WTC11 (cell line): ENCODE measurements at regions not wholly inside any gene's neighbourhood (a gene's known extent, or its start where the extent isn't known, plus 50 kb on each side); places are given as distances from the start of the nearest gene placed in this dataset.

Experiments used
- ATAC-seq: fragments of 200-7000 bp; cut with Tn5 transposase; 2 replicates; pipeline ENCODE4 v1.10.0; 2021; ENCODE audit warnings: mild to moderate bottlenecking, moderate library complexity
- CTCF ChIA-PET: fragments of 300-600 bp; sonication (Branson Sonifier 250); formaldehyde crosslinking; loops from one replicate; lab custom pipeline; 2021; ENCODE audit warnings: antibody characterized with exemption; lab: Charles Lee
- POLR2A ChIA-PET: fragments of 350-600 bp; sonication (Branson Sonifier 250); formaldehyde crosslinking; loops from one replicate; lab custom pipeline; 2021; ENCODE audit warnings: antibody characterized with exemption; lab: Charles Lee
- DNase-seq: peaks from one replicate; pipeline ENCODE4 v3.0.0; 2021; ENCODE audit warnings: low spot score
- H3K27ac Mint-ChIP-seq: 2 replicates; pipeline ENCODE4 v1.8.0; 2021; ENCODE audit warnings: mixed read lengths
- H3K27me3 Mint-ChIP-seq: 2 replicates; pipeline ENCODE4 v1.8.0; 2021; ENCODE audit warnings: low read depth, mild to moderate bottlenecking, moderate library complexity, mixed read lengths
- H3K36me3 Mint-ChIP-seq: 2 replicates; pipeline ENCODE4 v1.8.0; 2021; ENCODE audit warnings: mixed read lengths
- H3K4me1 Mint-ChIP-seq: 2 replicates; pipeline ENCODE4 v1.8.0; 2022; ENCODE audit warnings: mixed read lengths
- H3K4me3 Mint-ChIP-seq: 2 replicates; pipeline ENCODE4 v1.8.0; 2021; ENCODE audit warnings: mild to moderate bottlenecking, moderate library complexity, mixed read lengths
- H3K9me3 Mint-ChIP-seq: 2 replicates; pipeline ENCODE4 v1.8.0; 2021; ENCODE audit warnings: mixed read lengths
- ARID4B ChIP-seq: sonication (generic); formaldehyde crosslinking; IDR thresholded peaks from 2 replicates; pipeline ENCODE4 v1.8.0; 2023; ENCODE audit warnings: missing genetic modification reagents, mild to moderate bottlenecking, borderline replicate concordance
- ATF1 ChIP-seq: sonication (generic); formaldehyde crosslinking; IDR thresholded peaks from 2 replicates; pipeline ENCODE4 v1.8.1; 2023; ENCODE audit warnings: mild to moderate bottlenecking, moderate library complexity, missing genetic modification reagents
- ATF6 ChIP-seq: sonication (generic); formaldehyde crosslinking; IDR thresholded peaks from 2 replicates; pipeline ENCODE4 v1.8.1; 2023; ENCODE audit warnings: mild to moderate bottlenecking, missing genetic modification reagents
- CTCF ChIP-seq: fragments of 200-600 bp; IDR thresholded peaks from 2 replicates; pipeline ENCODE4 v1.8.0; 2022; ENCODE audit warnings: antibody characterized with exemption
- FOXK1 ChIP-seq: sonication (generic); formaldehyde crosslinking; IDR thresholded peaks from 2 replicates; pipeline ENCODE4 v1.8.0; 2022; ENCODE audit warnings: mild to moderate bottlenecking, moderate library complexity, missing genetic modification reagents
- GABPB1 ChIP-seq: sonication (generic); formaldehyde crosslinking; IDR thresholded peaks from 2 replicates; pipeline ENCODE4 v1.8.1; 2023; ENCODE audit warnings: mild to moderate bottlenecking, missing genetic modification reagents
- GRHL2 ChIP-seq: fragments of 250-450 bp; sonication (Bioruptor Pico); IDR thresholded peaks from 2 replicates; pipeline ENCODE4 v1.8.0; 2022; ENCODE audit warnings: mild to moderate bottlenecking, moderate library complexity; ENCODE audit not compliant: insufficient replicate concordance, severe bottlenecking
- HMGXB4 ChIP-seq: sonication (generic); formaldehyde crosslinking; IDR thresholded peaks from 2 replicates; pipeline ENCODE4 v1.8.1; 2023; ENCODE audit warnings: mild to moderate bottlenecking, moderate library complexity, missing genetic modification reagents
- JUN ChIP-seq: sonication (generic); formaldehyde crosslinking; IDR thresholded peaks from 2 replicates; pipeline ENCODE4 v1.8.0; 2023; ENCODE audit warnings: mild to moderate bottlenecking, missing genetic modification reagents
- NFYB ChIP-seq: sonication (generic); formaldehyde crosslinking; conservative IDR thresholded peaks from 2 replicates; pipeline ENCODE4 v1.8.0; 2022; ENCODE audit warnings: low read depth, missing genetic modification reagents
- NR1H2 ChIP-seq: sonication (generic); formaldehyde crosslinking; IDR thresholded peaks from 2 replicates; pipeline ENCODE4 v1.9.0; 2021; ENCODE audit warnings: mild to moderate bottlenecking, moderate library complexity, missing genetic modification reagents
- NR3C1 ChIP-seq: sonication (generic); formaldehyde crosslinking; conservative IDR thresholded peaks from 2 replicates; pipeline ENCODE4 v1.8.1; 2023; ENCODE audit warnings: low read depth, mild to moderate bottlenecking, missing genetic modification reagents
- SMAD3 ChIP-seq: sonication (generic); formaldehyde crosslinking; IDR thresholded peaks from 2 replicates; pipeline ENCODE4 v1.8.0; 2022; ENCODE audit warnings: missing genetic modification reagents, mild to moderate bottlenecking, borderline replicate concordance
- USF2 ChIP-seq: sonication (generic); formaldehyde crosslinking; IDR thresholded peaks from 2 replicates; pipeline ENCODE4 v1.8.1; 2023; ENCODE audit warnings: mild to moderate bottlenecking, missing genetic modification reagents, moderate library complexity
- ZNF138 ChIP-seq: sonication (generic); formaldehyde crosslinking; conservative IDR thresholded peaks from 2 replicates; pipeline ENCODE4 v1.8.1; 2022; ENCODE audit warnings: mild to moderate bottlenecking, moderate library complexity, missing genetic modification reagents
- ZNF512 ChIP-seq: sonication (generic); formaldehyde crosslinking; IDR thresholded peaks from 2 replicates; pipeline ENCODE4 v1.8.1; 2022; ENCODE audit warnings: missing genetic modification reagents, borderline replicate concordance
- ZNF671 ChIP-seq: fragments of 250-450 bp; sonication (Bioruptor Pico); IDR thresholded peaks from 2 replicates; pipeline ENCODE4 v1.8.0; 2021; ENCODE audit warnings: mild to moderate bottlenecking
- TF ChIP-seq, protein P1 (sequence below): sonication (generic); formaldehyde crosslinking; IDR thresholded peaks from 2 replicates; pipeline ENCODE4 v1.8.0; 2023; ENCODE audit warnings: mild to moderate bottlenecking, missing genetic modification reagents
- TF ChIP-seq, protein P2 (sequence below): sonication (generic); formaldehyde crosslinking; IDR thresholded peaks from 2 replicates; pipeline ENCODE4 v1.8.1; 2023; ENCODE audit warnings: mild to moderate bottlenecking, missing genetic modification reagents, moderate library complexity
- TF ChIP-seq, protein P3 (sequence below): sonication (generic); formaldehyde crosslinking; IDR thresholded peaks from 2 replicates; pipeline ENCODE4 v1.8.1; 2022; ENCODE audit warnings: mild to moderate bottlenecking, missing genetic modification reagents, moderate library complexity, borderline replicate concordance

DNA sequence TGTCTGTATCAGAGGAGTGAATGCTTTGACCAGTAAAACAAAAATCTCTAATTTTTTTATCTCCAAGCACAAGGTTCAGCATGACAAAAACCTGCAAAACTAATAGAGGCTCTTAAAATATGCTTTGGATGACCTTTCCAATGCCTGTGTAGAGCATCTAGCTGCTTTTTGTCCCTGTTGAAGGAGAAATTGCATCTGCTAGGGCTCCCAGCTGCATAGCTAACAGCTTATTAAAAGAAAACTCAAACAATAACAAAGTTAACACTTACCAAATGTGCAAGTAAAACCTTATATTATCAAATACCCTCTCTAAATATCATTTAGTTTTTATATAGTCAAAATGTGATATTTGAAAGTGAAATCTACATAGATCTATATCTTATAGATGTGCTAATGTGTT is 378.6 kb downstream of the CD109 start:
- ChIA-PET CTCF (no interaction called here), POLR2A (no interaction called here)
- TF ChIP-seq, protein P1, sequence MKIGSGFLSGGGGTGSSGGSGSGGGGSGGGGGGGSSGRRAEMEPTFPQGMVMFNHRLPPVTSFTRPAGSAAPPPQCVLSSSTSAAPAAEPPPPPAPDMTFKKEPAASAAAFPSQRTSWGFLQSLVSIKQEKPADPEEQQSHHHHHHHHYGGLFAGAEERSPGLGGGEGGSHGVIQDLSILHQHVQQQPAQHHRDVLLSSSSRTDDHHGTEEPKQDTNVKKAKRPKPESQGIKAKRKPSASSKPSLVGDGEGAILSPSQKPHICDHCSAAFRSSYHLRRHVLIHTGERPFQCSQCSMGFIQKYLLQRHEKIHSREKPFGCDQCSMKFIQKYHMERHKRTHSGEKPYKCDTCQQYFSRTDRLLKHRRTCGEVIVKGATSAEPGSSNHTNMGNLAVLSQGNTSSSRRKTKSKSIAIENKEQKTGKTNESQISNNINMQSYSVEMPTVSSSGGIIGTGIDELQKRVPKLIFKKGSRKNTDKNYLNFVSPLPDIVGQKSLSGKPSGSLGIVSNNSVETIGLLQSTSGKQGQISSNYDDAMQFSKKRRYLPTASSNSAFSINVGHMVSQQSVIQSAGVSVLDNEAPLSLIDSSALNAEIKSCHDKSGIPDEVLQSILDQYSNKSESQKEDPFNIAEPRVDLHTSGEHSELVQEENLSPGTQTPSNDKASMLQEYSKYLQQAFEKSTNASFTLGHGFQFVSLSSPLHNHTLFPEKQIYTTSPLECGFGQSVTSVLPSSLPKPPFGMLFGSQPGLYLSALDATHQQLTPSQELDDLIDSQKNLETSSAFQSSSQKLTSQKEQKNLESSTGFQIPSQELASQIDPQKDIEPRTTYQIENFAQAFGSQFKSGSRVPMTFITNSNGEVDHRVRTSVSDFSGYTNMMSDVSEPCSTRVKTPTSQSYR (CRISPR knock-in tag), result no peak
- no peak for TF ChIP-seq ZNF138 (CRISPR knock-in tag)
- no peak for TF ChIP-seq JUN (CRISPR knock-in tag)
- no peak for TF ChIP-seq ATF6 (CRISPR knock-in tag)
- TF ChIP-seq HMGXB4, result no peak
- no peak for TF ChIP-seq NR1H2 (CRISPR knock-in tag)
- TF ChIP-seq ARID4B (CRISPR knock-in tag), result no peak
- TF ChIP-seq ATF1, result no peak
- TF ChIP-seq NFYB, result no peak
- TF ChIP-seq FOXK1, result no peak
- TF ChIP-seq, protein P2, sequence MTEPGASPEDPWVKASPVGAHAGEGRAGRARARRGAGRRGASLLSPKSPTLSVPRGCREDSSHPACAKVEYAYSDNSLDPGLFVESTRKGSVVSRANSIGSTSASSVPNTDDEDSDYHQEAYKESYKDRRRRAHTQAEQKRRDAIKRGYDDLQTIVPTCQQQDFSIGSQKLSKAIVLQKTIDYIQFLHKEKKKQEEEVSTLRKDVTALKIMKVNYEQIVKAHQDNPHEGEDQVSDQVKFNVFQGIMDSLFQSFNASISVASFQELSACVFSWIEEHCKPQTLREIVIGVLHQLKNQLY, result no peak
- TF ChIP-seq GRHL2, result no peak
- TF ChIP-seq, protein P3, sequence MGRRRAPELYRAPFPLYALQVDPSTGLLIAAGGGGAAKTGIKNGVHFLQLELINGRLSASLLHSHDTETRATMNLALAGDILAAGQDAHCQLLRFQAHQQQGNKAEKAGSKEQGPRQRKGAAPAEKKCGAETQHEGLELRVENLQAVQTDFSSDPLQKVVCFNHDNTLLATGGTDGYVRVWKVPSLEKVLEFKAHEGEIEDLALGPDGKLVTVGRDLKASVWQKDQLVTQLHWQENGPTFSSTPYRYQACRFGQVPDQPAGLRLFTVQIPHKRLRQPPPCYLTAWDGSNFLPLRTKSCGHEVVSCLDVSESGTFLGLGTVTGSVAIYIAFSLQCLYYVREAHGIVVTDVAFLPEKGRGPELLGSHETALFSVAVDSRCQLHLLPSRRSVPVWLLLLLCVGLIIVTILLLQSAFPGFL (CRISPR knock-in tag), result no peak
- no peak for TF ChIP-seq ZNF671 (CRISPR knock-in tag)
- TF ChIP-seq ZNF512 (CRISPR knock-in tag), result no peak
- TF ChIP-seq NR3C1 (CRISPR knock-in tag), result no peak
- TF ChIP-seq USF2 (CRISPR knock-in tag), result no peak
- TF ChIP-seq GABPB1, result no peak
- no peak for TF ChIP-seq SMAD3 (CRISPR knock-in tag)
- TF ChIP-seq CTCF, result no peak
- DNase-seq (no peak), ATAC-seq (no peak)
- Mint-ChIP-seq H3K4me1 (no peaks in the 10 kb centered on the region), H3K9me3 (peaks cover 4% of the 10 kb centered on the region), H3K27ac (no peak overlapping the region), H3K4me3 (no peak overlapping the region), H3K27me3 (no peaks in the 10 kb centered on the region), H3K36me3 (no peaks in the 10 kb centered on the region)
